ENCODE measurements at regions not wholly inside any gene's neighbourhood (a gene's known extent, or its start where the extent isn't known, plus 50 kb on each side); places are given as distances from the start of the nearest gene placed in this dataset.

DNA sequence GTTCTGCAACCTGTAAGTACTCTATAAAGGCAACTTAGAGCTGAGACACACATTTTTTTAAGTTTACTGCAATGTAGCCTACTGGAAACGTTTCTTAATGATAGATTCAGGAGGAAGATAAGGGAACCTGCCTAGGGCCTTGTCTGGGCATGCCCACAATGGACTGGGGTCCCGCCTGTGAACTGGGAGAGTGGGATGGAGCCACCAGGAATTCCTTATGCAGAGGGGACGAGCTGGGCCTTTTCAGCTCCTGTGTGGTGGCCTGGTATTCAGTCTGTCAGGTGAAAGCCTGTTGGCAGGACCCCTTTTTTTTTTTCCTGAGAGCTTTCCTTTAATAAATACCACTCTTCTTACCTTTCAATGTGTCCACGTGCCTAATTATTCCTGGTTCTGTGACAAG lies 384.4 kb upstream of the ZWINT start:
- H3K9me3 Mint-ChIP-seq (ENCODE audit: insufficient read depth): no peaks in the 10 kb centered on the region
- TF ChIP-seq, protein P1, sequence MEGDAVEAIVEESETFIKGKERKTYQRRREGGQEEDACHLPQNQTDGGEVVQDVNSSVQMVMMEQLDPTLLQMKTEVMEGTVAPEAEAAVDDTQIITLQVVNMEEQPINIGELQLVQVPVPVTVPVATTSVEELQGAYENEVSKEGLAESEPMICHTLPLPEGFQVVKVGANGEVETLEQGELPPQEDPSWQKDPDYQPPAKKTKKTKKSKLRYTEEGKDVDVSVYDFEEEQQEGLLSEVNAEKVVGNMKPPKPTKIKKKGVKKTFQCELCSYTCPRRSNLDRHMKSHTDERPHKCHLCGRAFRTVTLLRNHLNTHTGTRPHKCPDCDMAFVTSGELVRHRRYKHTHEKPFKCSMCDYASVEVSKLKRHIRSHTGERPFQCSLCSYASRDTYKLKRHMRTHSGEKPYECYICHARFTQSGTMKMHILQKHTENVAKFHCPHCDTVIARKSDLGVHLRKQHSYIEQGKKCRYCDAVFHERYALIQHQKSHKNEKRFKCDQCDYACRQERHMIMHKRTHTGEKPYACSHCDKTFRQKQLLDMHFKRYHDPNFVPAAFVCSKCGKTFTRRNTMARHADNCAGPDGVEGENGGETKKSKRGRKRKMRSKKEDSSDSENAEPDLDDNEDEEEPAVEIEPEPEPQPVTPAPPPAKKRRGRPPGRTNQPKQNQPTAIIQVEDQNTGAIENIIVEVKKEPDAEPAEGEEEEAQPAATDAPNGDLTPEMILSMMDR (IDR thresholded peaks at IDR 0.05): no peak
- Histone ChIP-seq H3K27me3 (replicated peaks in 1 of 4; ENCODE audit: control extremely low read depth in 1 of 4, control insufficient read depth in 3 of 4, insufficient read depth in 4 of 4, low read length in 3 of 4) (no peaks in the 10 kb centered on the region), H3K4me3 (ENCODE audit: control extremely low read depth in 1 of 5, extremely low read depth in 1 of 5, insufficient read depth in 1 of 5, low read depth in 2 of 5, low read length in 4 of 5) (no peak overlapping the region), H3K4me1 (ENCODE audit: control insufficient read depth in 2 of 2, insufficient read depth in 2 of 2, low read length in 2 of 2) (no peaks in the 10 kb centered on the region), H3K9ac (ENCODE audit: low read length) (no peak overlapping the region), H4K20me1 (ENCODE audit: control insufficient read depth, insufficient read depth, low read length, poor library complexity, severe bottlenecking) (no peaks in the 10 kb centered on the region), H3K4me2 (replicated peaks; ENCODE audit: low read depth, low read length, poor library complexity, severe bottlenecking) (no peak overlapping the region), H3K79me2 (ENCODE audit: control insufficient read depth, insufficient read depth, low read length) (no peaks in the 10 kb centered on the region), H3K9me3 (ENCODE audit: control extremely low read depth in 1 of 3, control insufficient read depth in 2 of 3, insufficient read depth in 1 of 3, low read length in 2 of 3) (peaks cover 0 to 3% (median 0%) of the 10 kb centered on the region in 3 donors), H3K36me3 (replicated peaks in 1 of 2; ENCODE audit: control extremely low read depth in 1 of 2, control insufficient read depth in 1 of 2, extremely low read depth in 1 of 2, insufficient read depth in 2 of 2, low read length in 1 of 2) (no peaks in the 10 kb centered on the region), H3K27ac (ENCODE audit: low read length in 2 of 2) (no peak overlapping the region), H2AFZ (ENCODE audit: insufficient read depth, low read depth, low read length, poor library complexity, severe bottlenecking) (no peak overlapping the region)
- no peaks in the 10 kb centered on the region for H3K27me3 Mint-ChIP-seq
- POLR2A ChIA-PET: no interaction called here
- 55% methylated on average over 2 of the region's 4 CpGs for WGBS (ENCODE audit: insufficient coverage)
- H3K27ac Mint-ChIP-seq: no peak overlapping the region
- CTCF ChIA-PET: interaction anchor here (0.6 kb wide), 1 partner anchor 44 kb away, joined by 3 read pairs; no protein-coding TSS in a partner anchor
- no peaks in the 10 kb centered on the region for H3K4me1 Mint-ChIP-seq
- DNase-seq: no peak
- H3K4me3 Mint-ChIP-seq: no peak overlapping the region
- intact Hi-C loops (cut with micrococcal nuclease): no loop called here
- no peak for ATAC-seq (ENCODE audit: low read depth)

DNA sequence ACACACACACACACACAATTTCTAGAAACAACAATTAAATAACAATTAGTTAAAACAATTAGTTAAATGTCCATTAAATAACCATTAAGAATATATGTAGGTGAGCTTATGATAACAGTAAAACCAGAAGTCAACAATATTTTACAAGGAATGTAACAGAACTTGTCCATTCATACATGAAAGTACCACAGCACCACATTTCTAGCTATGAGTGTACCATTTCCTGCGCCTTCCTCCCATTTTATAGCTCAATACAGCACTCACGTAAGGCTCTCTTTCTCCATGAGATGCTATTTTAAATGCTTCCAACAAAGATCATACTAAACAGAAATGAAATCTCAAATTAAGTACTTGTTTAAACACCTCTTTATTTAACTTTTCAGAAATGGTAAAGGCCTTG lies 367.3 kb upstream of the ZWINT start:
- CTCF ChIA-PET: no interaction called here
- POLR2A ChIA-PET: no interaction called here
- H4K20me1 ChIP-seq (ENCODE audit: control insufficient read depth, insufficient read depth, low read length, poor library complexity, severe bottlenecking): no peaks in the 10 kb centered on the region
- H2AFZ ChIP-seq (ENCODE audit: insufficient read depth, low read depth, low read length, poor library complexity, severe bottlenecking): no peak overlapping the region
- no peak overlapping the region for H3K9ac ChIP-seq (ENCODE audit: low read length)
- no peak overlapping the region for H3K27ac ChIP-seq (ENCODE audit: low read length in 2 of 2)
- no peaks in the 10 kb centered on the region for H3K9me3 ChIP-seq (ENCODE audit: control extremely low read depth in 1 of 3, control insufficient read depth in 2 of 3, insufficient read depth in 1 of 3, low read length in 2 of 3)
- no peaks in the 10 kb centered on the region for H3K36me3 ChIP-seq (replicated peaks in 1 of 2; ENCODE audit: control extremely low read depth in 1 of 2, control insufficient read depth in 1 of 2, extremely low read depth in 1 of 2, insufficient read depth in 2 of 2, low read length in 1 of 2)
- H3K27me3 ChIP-seq (replicated peaks in 1 of 4; ENCODE audit: control extremely low read depth in 1 of 4, control insufficient read depth in 3 of 4, insufficient read depth in 4 of 4, low read length in 3 of 4): no peaks in the 10 kb centered on the region
- H3K4me2 ChIP-seq (replicated peaks; ENCODE audit: low read depth, low read length, poor library complexity, severe bottlenecking): no peak overlapping the region
- intact Hi-C loops (cut with micrococcal nuclease): no loop called here
- no peak overlapping the region for H3K27ac Mint-ChIP-seq
- TF ChIP-seq EZH2 (IDR thresholded peaks at IDR 0.05; ENCODE audit: borderline replicate concordance, insufficient read depth, low read depth, low read length, poor library complexity, severe bottlenecking): no peak
- TF ChIP-seq, protein P1 (IDR thresholded peaks at IDR 0.05): no peak
- no peaks in the 10 kb centered on the region for H3K79me2 ChIP-seq (ENCODE audit: control insufficient read depth, insufficient read depth, low read length)
- H3K4me3 ChIP-seq (ENCODE audit: control extremely low read depth in 1 of 5, extremely low read depth in 1 of 5, insufficient read depth in 1 of 5, low read depth in 2 of 5, low read length in 4 of 5): no peak overlapping the region
- no peak overlapping the region for H3K4me3 Mint-ChIP-seq
- no peaks in the 10 kb centered on the region for H3K4me1 Mint-ChIP-seq
- no peaks in the 10 kb centered on the region for H3K4me1 ChIP-seq (ENCODE audit: control insufficient read depth in 2 of 2, insufficient read depth in 2 of 2, low read length in 2 of 2)
- 71% methylated on average over 1 of the region's 2 CpGs for WGBS (ENCODE audit: insufficient coverage)
- DNase-seq (no peak), ATAC-seq (ENCODE audit: low read depth) (no peak)
- H3K9me3 Mint-ChIP-seq (ENCODE audit: insufficient read depth): peaks cover 5% of the 10 kb centered on the region
- H3K27me3 Mint-ChIP-seq: no peaks in the 10 kb centered on the region
